ENCODE measurements at regions not wholly inside any gene's neighbourhood (a gene's known extent, or its start where the extent isn't known, plus 50 kb on each side); places are given as distances from the start of the nearest gene placed in this dataset.

DNA sequence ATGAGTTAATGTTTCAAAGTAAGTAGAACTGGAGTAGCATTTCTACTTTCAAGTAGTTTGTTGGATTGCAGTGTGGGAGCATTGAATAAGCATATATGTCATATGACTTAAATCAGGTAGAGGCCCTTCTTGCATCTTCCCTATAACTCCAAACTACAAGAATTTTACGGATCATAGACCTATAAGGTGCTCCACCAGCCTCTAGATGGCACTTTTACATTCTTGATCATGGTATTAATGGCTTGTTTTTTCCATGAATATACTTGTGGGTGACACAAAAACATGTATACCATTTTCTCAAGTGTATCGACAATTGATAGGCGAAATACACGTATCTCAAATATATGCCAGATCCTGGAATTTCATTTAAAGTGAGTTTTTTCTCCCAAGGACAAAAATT is 311.1 kb downstream of the ZPLD1 start:
- no peak for ATAC-seq
- no peaks in the 10 kb centered on the region for H3K4me1 Mint-ChIP-seq
- no peak overlapping the region for H3K4me3 Mint-ChIP-seq
- H3K27ac Mint-ChIP-seq, result no peak overlapping the region
- DNase-seq, result no peak
- H3K27me3 Mint-ChIP-seq, result no peaks in the 10 kb centered on the region
- H3K9me3 Mint-ChIP-seq, result no peaks in the 10 kb centered on the region

DNA sequence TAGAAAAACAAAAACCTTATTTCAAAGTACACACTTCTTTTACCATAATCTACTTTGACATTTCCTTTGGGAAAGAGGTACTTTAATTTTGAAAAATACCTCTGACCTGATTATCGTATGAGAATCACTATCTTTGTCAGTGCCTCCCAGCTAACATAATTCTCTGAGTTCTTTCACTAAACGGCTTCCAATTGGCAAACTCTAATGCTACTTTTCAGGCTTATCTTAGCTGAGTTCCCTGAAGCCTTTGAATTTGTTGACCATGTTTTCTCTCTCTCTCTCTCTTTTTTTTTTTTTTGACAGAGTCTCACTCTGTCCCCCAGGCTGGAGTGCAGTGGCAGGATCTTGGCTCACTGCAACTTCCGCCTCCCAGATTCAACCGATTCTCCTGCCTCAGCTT is 312.8 kb downstream of the ZPLD1 start:
- DNase-seq, result no peak
- Mint-ChIP-seq H3K27ac (no peak overlapping the region), H3K4me1 (no peaks in the 10 kb centered on the region), H3K9me3 (no peaks in the 10 kb centered on the region), H3K27me3 (no peaks in the 10 kb centered on the region), H3K4me3 (no peak overlapping the region)
- no peak for ATAC-seq

DNA sequence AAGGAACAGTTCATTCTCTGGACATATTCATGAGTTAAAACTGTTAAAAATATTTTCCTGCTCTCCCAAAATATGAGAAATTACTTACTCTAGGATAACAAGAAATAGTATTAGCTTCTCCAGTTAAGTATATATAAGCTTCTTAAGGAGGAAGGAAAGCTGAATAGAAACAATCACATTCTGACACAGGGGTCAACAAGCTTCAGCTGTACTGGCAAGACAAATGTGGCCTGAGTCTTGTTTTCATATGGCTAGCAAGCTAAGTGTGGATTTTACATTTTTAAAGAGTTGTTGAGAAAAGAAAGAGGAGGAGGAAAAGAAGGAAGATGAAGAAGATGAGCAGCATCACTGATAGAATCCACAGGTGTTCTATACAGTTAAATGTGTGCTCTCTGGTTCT is 313.8 kb downstream of the ZPLD1 start:
- no peaks in the 10 kb centered on the region for H3K9me3 Mint-ChIP-seq
- H3K27me3 Mint-ChIP-seq, result no peaks in the 10 kb centered on the region
- no peak for DNase-seq
- no peak for ATAC-seq
- H3K4me3 Mint-ChIP-seq, result no peak overlapping the region
- H3K27ac Mint-ChIP-seq, result no peak overlapping the region
- no peaks in the 10 kb centered on the region for H3K4me1 Mint-ChIP-seq

GRCh38 chr3:102750322-102750721 is 315.5 kb downstream of the ZPLD1 start:
- no peak for ATAC-seq
- H3K9me3 Mint-ChIP-seq, result no peaks in the 10 kb centered on the region
- H3K4me1 Mint-ChIP-seq, result no peaks in the 10 kb centered on the region
- no peaks in the 10 kb centered on the region for H3K27me3 Mint-ChIP-seq
- no peak overlapping the region for H3K4me3 Mint-ChIP-seq
- H3K27ac Mint-ChIP-seq, result no peak overlapping the region
- DNase-seq, result no peak

DNA sequence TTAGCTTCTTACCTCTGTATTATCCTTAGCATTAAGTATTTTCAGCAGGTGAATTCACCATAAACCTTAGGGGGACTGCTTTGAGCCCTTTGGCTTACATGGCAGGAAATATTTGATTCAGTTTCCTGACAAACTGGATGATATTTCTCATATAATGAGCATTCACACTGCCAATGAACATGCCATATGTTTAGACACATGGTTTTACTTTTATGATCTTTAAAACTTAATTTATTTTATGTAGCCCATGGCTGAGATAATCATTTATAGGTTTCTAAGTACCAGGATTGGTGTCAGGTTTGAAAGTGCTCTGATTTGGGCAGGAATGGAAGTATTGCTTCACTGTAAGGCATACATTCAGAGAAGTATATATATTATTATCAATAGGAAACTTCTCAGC is 319.1 kb downstream of the ZPLD1 start:
- no peaks in the 10 kb centered on the region for H3K9me3 Mint-ChIP-seq
- no peaks in the 10 kb centered on the region for H3K4me1 Mint-ChIP-seq
- H3K27me3 Mint-ChIP-seq, result no peaks in the 10 kb centered on the region
- no peak overlapping the region for H3K27ac Mint-ChIP-seq
- ATAC-seq, result no peak
- H3K4me3 Mint-ChIP-seq, result no peak overlapping the region
- no peak for DNase-seq

DNA sequence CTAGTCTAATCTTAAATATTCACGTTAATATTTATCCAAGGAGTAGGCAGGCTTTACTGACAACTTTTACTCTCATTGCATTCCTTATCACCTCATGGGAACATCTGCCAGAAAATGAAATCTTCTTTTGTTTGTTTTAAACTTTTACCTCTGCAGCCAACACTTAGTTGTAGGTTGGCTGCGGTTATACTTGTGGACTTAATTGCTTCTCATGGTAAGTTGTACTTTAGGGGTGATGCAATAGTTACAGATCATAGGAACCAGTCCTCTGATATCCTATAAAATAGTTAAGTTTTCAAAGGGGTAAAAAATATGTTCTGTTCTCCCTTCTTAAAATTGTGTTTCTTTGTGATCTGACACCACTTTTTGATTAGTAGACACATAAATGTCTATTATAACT is 321.9 kb downstream of the ZPLD1 start:
- no peaks in the 10 kb centered on the region for H3K27me3 Mint-ChIP-seq
- H3K27ac Mint-ChIP-seq, result no peak overlapping the region
- no peak for ATAC-seq
- no peaks in the 10 kb centered on the region for H3K4me1 Mint-ChIP-seq
- no peak overlapping the region for H3K4me3 Mint-ChIP-seq
- H3K9me3 Mint-ChIP-seq, result peaks cover 0 to 5% of the 10 kb centered on the region in 2 donors
- DNase-seq, result no peak

DNA sequence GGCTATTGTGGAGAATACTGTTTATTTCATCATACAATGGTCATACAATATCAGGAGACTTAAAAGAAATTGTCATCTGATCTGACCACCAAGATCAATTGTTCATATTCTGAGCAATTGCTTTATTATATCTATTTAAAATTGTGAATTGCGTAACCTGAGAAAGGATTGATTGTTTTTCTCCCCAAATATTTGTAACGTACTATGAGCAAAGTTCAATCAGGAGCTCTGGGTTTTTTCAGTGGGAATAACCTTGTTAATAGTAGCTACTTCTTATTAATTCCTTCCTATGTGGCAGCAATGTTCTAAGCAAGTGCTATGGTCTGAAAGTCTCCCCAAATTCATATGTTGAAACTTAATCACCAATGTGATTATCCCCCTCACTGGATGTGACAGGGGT is 323.1 kb downstream of the ZPLD1 start:
- Mint-ChIP-seq H3K27ac (no peak overlapping the region), H3K27me3 (no peaks in the 10 kb centered on the region), H3K4me3 (no peak overlapping the region), H3K9me3 (peaks cover 0 to 5% of the 10 kb centered on the region in 2 donors), H3K4me1 (no peaks in the 10 kb centered on the region)
- DNase-seq (no peak), ATAC-seq (no peak)

GRCh38 chr3:102761766-102762165 is 327.0 kb downstream of the ZPLD1 start:
- H3K4me3 Mint-ChIP-seq, result no peak overlapping the region
- peaks cover 0 to 5% of the 10 kb centered on the region in 2 donors for H3K9me3 Mint-ChIP-seq

GRCh38 chr3:102790747-102791325 is 356.0 kb downstream of the ZPLD1 start:
- no peaks in the 10 kb centered on the region for H3K9me3 Mint-ChIP-seq
- DNase-seq (no peak), ATAC-seq (no peak)
- H3K4me1 Mint-ChIP-seq, result no peaks in the 10 kb centered on the region
- no peak overlapping the region for H3K27ac Mint-ChIP-seq
- H3K4me3 Mint-ChIP-seq, result no peak overlapping the region
- H3K27me3 Mint-ChIP-seq, result no peaks in the 10 kb centered on the region

More at GRCh38 chr3:102761766-102762165, 327.0 kb downstream of the ZPLD1 start:
- no peaks in the 10 kb centered on the region for H3K4me1 Mint-ChIP-seq
- no peaks in the 10 kb centered on the region for H3K27me3 Mint-ChIP-seq
- no peak overlapping the region for H3K27ac Mint-ChIP-seq
- no peak for ATAC-seq
- DNase-seq, result no peak

- H3K9me3 Mint-ChIP-seq, result no peaks in the 10 kb centered on the region
- H3K4me3 Mint-ChIP-seq, result no peak overlapping the region
- ATAC-seq, result no peak
- H3K27me3 Mint-ChIP-seq, result no peaks in the 10 kb centered on the region
- no peak overlapping the region for H3K27ac Mint-ChIP-seq
- no peaks in the 10 kb centered on the region for H3K4me1 Mint-ChIP-seq
- no peak for DNase-seq
These were observed 357.1 kb downstream of the ZPLD1 start for GRCh38 chr3:102791641-102792589.

GRCh38 chr3:102796804-102797203 is 362.0 kb downstream of the ZPLD1 start:
- no peak for ATAC-seq
- no peaks in the 10 kb centered on the region for H3K27me3 Mint-ChIP-seq
- no peaks in the 10 kb centered on the region for H3K4me1 Mint-ChIP-seq
- no peak for DNase-seq
- H3K27ac Mint-ChIP-seq, result no peak overlapping the region
- peaks cover 0 to 5% of the 10 kb centered on the region in 2 donors for H3K9me3 Mint-ChIP-seq
- no peak overlapping the region for H3K4me3 Mint-ChIP-seq

DNA sequence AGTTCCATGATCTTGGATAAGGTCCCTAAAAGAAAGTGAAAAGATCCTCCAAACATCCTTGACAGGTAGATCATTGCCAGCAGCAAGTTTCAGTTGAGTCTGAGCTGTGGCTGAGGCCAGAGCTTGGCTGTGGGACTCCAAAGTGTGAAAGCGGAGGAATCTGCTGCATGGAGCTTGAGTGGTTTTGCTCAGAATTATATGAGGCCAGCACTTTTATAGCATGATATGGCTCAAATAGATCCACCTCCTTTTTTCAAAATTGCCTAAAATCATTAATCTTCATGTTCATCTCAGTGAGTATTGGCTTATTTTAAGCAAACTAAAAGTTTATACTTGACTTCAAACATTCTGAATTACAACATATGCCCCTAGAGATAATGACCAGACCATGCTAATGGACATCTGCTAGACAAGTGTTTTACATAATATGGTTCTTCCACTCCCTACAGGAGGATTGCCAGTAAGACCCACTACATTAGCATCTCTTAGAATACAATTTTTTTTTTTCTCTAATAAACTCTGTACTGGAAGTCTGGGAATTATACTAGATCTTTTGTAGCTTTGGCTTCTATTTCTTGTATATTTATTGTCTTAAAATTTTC is 368.1 kb downstream of the ZPLD1 start:
- ATAC-seq, result no peak

GRCh38 chr3:102810937-102811336 is 376.1 kb downstream of the ZPLD1 start:
- ATAC-seq (no peak), DNase-seq (no peak)
- no peak overlapping the region for H3K27ac Mint-ChIP-seq
- H3K27me3 Mint-ChIP-seq, result no peaks in the 10 kb centered on the region
- no peak overlapping the region for H3K4me3 Mint-ChIP-seq
- no peaks in the 10 kb centered on the region for H3K4me1 Mint-ChIP-seq
- H3K9me3 Mint-ChIP-seq, result no peaks in the 10 kb centered on the region

More for the DNA sequence above, 368.1 kb downstream of the ZPLD1 start:
- H3K4me3 Mint-ChIP-seq, result no peak overlapping the region
- no peak overlapping the region for H3K27ac Mint-ChIP-seq
- H3K4me1 Mint-ChIP-seq, result no peaks in the 10 kb centered on the region
- H3K9me3 Mint-ChIP-seq, result peaks cover 0 to 5% of the 10 kb centered on the region in 2 donors
- DNase-seq, result no peak
- no peaks in the 10 kb centered on the region for H3K27me3 Mint-ChIP-seq

DNA sequence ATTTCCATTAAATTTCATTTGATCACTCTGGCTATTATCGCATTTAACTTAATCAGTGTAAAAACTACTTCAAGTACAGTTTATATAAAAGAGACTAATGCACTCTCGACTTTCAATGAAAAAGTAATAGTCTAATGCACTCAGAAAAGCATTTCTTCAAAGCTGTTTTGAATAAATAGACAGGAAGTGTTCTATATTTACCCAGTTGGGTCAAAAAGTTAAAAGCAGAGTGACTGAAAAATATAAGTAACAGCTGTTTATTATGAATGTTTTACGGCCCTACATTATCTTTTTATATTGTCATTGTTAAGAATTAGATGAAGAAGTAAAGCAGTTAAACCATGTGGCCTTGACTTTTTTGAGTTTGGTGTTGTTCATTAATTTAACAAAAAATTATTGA is 391.8 kb downstream of the ZPLD1 start:
- H3K27me3 Mint-ChIP-seq, result no peaks in the 10 kb centered on the region
- H3K27ac Mint-ChIP-seq, result no peak overlapping the region
- peaks cover 4 to 8% of the 10 kb centered on the region in 2 donors for H3K9me3 Mint-ChIP-seq
- H3K4me1 Mint-ChIP-seq, result no peaks in the 10 kb centered on the region
- no peak for ATAC-seq
- H3K4me3 Mint-ChIP-seq, result no peak overlapping the region
- DNase-seq, result no peak

- no peaks in the 10 kb centered on the region for H3K27me3 Mint-ChIP-seq
- H3K27ac Mint-ChIP-seq, result no peak overlapping the region
- H3K4me3 Mint-ChIP-seq, result no peak overlapping the region
- DNase-seq (no peak), ATAC-seq (no peak)
- peaks cover 4 to 8% of the 10 kb centered on the region in 2 donors for H3K9me3 Mint-ChIP-seq
- no peaks in the 10 kb centered on the region for H3K4me1 Mint-ChIP-seq
These were observed 392.6 kb downstream of the ZPLD1 start for GRCh38 chr3:102827386-102827785.

DNA sequence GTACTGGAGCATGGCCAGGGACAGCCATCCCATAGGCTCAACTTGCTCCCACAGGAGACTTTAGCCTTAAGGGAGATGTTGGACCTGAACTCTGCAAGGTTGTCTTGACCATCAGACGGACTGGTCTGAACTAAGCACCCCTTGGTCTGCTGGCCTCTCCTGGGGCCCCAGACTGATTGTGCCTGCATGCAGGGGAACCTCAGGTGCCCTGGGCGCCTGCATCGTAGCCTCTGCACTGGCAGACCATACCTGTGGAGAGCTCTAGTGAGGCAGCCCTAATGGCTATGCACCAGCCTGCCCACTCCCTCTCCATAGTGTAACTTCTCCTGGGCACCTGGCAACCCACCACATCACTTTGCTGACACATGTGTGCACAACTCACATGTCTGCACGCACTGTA is 395.6 kb downstream of the ZPLD1 start:
- peak; percentile 40 for ATAC-seq
- Mint-ChIP-seq H3K27ac (no peak overlapping the region), H3K27me3 (no peaks in the 10 kb centered on the region), H3K4me1 (no peaks in the 10 kb centered on the region), H3K4me3 (no peak overlapping the region), H3K9me3 (peaks cover 0 to 17% of the 10 kb centered on the region in 2 donors)
- no peak for DNase-seq
